ENCODE measurements at regions not wholly inside any gene's neighbourhood (a gene's known extent, or its start where the extent isn't known, plus 50 kb on each side); places are given as distances from the start of the nearest gene placed in this dataset.

DNA sequence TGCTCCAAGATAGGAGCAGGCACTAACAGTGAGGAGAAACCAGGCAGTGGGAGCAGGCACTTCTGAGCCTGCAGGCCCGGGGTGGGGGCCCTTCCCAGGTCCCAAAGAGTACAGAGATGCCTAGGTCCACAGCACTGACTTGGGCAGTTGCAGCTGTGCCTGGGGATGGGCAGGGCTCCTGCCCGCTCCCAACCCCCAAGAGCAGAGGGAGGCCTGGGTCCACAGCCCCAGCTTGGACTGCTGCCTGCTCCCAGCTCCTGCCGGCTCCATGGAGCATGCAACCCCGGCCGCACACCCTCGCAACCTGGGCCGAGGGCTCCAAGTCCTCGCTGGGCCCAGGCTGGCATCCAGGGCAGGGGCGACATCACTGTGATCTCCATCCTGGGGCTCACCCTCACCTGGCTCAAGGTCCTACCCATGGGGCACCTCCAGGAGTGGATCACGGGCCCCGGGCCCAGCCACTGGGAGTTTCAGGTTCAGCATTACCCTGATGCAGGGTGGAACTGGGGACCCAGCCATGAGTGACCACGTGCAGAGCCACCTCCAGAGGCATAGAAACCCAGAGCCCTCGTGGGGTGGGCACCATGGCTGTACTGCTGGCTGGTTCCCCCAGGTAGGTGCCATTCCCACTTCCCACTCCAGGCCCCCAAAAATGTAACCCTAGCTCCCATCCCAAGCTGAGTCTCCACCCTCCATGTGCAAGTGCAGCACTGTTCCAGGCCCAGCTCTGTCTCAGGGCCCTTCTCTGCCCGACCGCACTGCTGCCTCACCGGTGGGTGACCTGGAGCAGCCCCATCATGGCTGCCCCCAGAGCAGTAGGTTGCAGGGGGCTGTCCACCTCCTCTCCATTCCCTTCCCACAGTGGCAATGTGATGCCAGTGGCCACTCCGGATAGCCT is 325.6 kb downstream of the NR4A2 start:
- H3K27ac Mint-ChIP-seq, result no peak overlapping the region
- DNase-seq, result no peak
- intact Hi-C loops (cut with micrococcal nuclease), result no loop called here
- H3K4me3 Mint-ChIP-seq, result no peak overlapping the region
- ChIA-PET CTCF (interaction anchor here (1.5 kb wide), 1 partner anchor 9 kb away, joined by 3 read pairs; no protein-coding TSS in a partner anchor), POLR2A (interaction anchor here (0.5 kb wide), 1 partner anchor 85 kb away, joined by 3 read pairs; no protein-coding TSS in a partner anchor)
- TF ChIP-seq, protein P1, sequence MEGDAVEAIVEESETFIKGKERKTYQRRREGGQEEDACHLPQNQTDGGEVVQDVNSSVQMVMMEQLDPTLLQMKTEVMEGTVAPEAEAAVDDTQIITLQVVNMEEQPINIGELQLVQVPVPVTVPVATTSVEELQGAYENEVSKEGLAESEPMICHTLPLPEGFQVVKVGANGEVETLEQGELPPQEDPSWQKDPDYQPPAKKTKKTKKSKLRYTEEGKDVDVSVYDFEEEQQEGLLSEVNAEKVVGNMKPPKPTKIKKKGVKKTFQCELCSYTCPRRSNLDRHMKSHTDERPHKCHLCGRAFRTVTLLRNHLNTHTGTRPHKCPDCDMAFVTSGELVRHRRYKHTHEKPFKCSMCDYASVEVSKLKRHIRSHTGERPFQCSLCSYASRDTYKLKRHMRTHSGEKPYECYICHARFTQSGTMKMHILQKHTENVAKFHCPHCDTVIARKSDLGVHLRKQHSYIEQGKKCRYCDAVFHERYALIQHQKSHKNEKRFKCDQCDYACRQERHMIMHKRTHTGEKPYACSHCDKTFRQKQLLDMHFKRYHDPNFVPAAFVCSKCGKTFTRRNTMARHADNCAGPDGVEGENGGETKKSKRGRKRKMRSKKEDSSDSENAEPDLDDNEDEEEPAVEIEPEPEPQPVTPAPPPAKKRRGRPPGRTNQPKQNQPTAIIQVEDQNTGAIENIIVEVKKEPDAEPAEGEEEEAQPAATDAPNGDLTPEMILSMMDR (IDR thresholded peaks at IDR 0.05), result no peak
- ATAC-seq, result no peak
- H3K9me3 Mint-ChIP-seq, result peaks cover 4% of the 10 kb centered on the region
- no peaks in the 10 kb centered on the region for H3K36me3 Mint-ChIP-seq (ENCODE audit: low read depth)
- no peaks in the 10 kb centered on the region for H3K27me3 Mint-ChIP-seq
- H3K4me1 Mint-ChIP-seq (ENCODE audit: low read depth), result no peaks in the 10 kb centered on the region

DNA sequence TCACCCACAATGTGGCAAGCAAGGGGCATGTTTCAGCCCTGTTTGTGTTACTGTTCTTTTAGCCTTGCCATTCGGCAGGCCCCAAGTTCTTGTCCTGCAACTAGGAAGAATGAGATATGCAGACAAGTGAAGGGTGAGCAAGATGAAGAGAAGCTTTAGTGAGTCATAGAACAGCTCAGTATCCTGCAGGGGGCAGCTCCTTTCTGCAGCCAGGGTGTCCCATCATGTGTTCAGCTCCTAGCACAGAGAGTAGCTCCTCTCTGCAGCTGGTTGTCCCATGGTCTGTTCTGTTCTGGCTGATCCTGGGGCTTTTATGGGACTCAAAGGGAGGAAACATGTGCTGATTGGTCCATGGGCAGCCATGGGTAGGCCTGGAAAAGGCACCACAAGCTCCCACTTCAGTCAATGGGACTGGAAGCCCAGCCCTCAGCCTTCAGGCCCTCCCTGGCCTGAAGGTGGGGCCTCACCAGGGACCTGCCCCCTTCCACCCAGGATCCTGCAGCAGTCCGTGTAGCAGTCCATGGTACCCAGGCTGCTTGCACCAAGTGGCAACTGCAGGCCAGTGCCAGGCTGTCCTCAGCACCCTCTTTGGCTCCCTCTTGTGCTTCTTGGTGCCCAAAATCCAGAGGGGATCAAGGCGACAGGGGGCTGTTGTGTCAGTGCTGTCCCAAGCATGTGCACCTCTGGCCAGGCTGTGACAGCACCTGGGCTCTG is 326.4 kb downstream of the NR4A2 start:
- Mint-ChIP-seq H3K4me1 (ENCODE audit: low read depth) (no peaks in the 10 kb centered on the region), H3K4me3 (no peak overlapping the region), H3K9me3 (peaks cover 4% of the 10 kb centered on the region), H3K36me3 (ENCODE audit: low read depth) (no peaks in the 10 kb centered on the region), H3K27ac (no peak overlapping the region), H3K27me3 (no peaks in the 10 kb centered on the region)
- intact Hi-C loops (cut with micrococcal nuclease), result no loop called here
- DNase-seq, result no peak
- ChIA-PET CTCF (interaction anchor here (1.5 kb wide), 1 partner anchor 9 kb away, joined by 3 read pairs; no protein-coding TSS in a partner anchor), POLR2A (no interaction called here)
- no peak for ATAC-seq
- TF ChIP-seq, protein P1 (IDR thresholded peaks at IDR 0.05), result no peak

DNA sequence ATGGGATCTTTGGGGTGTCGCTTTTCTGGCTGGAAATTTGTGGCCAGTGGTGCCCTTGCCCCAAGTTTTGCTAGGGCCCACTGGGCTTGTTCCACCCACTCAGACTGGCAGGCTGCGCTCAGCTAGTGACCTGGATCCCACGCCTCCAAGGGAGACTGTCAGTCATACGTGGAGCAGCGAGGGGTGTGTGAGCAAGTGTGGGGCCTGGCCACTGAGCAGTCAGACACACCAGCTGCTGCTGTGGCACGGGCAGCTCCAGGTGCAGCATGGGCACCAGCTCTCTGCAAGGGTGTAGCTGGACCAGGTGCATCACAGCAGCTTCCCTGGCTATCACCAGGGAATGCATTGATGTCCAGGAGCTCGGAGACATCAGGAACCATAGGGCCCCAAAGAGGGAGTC is 327.0 kb downstream of the NR4A2 start:
- DNase-seq (no peak), ATAC-seq (no peak)
- intact Hi-C loops (cut with micrococcal nuclease), result no loop called here
- no peaks in the 10 kb centered on the region for H3K27me3 Mint-ChIP-seq
- no peak overlapping the region for H3K27ac Mint-ChIP-seq
- TF ChIP-seq, protein P1 (IDR thresholded peaks at IDR 0.05), result no peak
- no peaks in the 10 kb centered on the region for H3K36me3 Mint-ChIP-seq (ENCODE audit: low read depth)
- POLR2A ChIA-PET, result no interaction called here
- no peak overlapping the region for H3K4me3 Mint-ChIP-seq
- H3K4me1 Mint-ChIP-seq (ENCODE audit: low read depth), result no peaks in the 10 kb centered on the region
- CTCF ChIA-PET, result interaction anchor here (1.5 kb wide), 1 partner anchor 10 kb away, joined by 3 read pairs; no protein-coding TSS in a partner anchor
- H3K9me3 Mint-ChIP-seq, result peaks cover 4% of the 10 kb centered on the region

DNA sequence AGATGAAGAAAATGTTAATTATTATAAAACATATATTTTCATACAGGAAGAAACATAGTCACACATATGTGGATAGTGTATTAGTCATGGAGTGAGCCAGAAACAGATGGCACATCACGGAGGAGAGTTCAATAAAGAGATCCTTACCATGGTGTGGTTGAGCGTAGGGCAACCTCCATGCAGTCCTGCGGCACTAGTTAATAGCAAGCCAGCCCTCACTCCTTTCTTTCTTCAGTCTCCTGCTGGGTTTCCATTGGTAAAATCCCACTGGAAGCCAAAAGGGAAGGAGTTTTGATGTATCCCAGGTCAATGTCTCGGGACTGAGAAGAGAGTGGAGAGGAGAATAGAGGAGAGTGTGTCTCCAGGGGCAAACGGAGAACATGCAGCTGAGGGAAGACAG is 328.1 kb downstream of the NR4A2 start:
- POLR2A ChIA-PET, result no interaction called here
- H3K27me3 Mint-ChIP-seq, result no peaks in the 10 kb centered on the region
- ATAC-seq, result no peak
- CTCF ChIA-PET, result interaction anchor here (0.6 kb wide), 1 partner anchor 330 kb away, joined by 3 read pairs; no protein-coding TSS in a partner anchor
- DNase-seq, result no peak
- intact Hi-C loops (cut with micrococcal nuclease), result no loop called here
- TF ChIP-seq, protein P1 (IDR thresholded peaks at IDR 0.05), result no peak
- H3K36me3 Mint-ChIP-seq (ENCODE audit: low read depth), result no peaks in the 10 kb centered on the region
- H3K27ac Mint-ChIP-seq, result no peak overlapping the region
- H3K4me1 Mint-ChIP-seq (ENCODE audit: low read depth), result no peaks in the 10 kb centered on the region
- H3K9me3 Mint-ChIP-seq, result peaks cover 4% of the 10 kb centered on the region
- no peak overlapping the region for H3K4me3 Mint-ChIP-seq

DNA sequence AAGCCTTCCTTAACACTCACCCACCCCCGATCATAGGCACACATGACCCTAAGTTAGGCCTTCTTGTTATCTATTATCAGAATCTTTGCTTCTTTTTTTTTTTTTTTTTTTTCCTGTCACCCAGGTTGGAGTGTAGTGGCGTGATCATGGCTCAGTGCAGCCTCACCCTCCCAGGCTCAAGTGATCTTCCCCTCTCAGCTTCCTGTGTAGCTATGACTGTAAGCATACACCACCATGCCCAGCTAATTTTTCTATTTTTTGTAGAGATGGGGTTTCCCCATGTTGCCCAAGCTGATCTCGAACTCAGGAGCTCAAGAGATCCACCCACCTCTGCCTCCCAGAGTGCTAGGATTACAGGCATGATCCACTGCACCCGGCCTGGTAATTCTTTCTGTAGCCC is 328.7 kb downstream of the NR4A2 start:
- POLR2A ChIA-PET, result no interaction called here
- H3K27me3 Mint-ChIP-seq, result no peaks in the 10 kb centered on the region
- H3K36me3 Mint-ChIP-seq (ENCODE audit: low read depth), result no peaks in the 10 kb centered on the region
- TF ChIP-seq, protein P1 (IDR thresholded peaks at IDR 0.05), result no peak
- CTCF ChIA-PET, result no interaction called here
- intact Hi-C loops (cut with micrococcal nuclease), result no loop called here
- no peak overlapping the region for H3K4me3 Mint-ChIP-seq
- H3K9me3 Mint-ChIP-seq, result no peaks in the 10 kb centered on the region
- no peaks in the 10 kb centered on the region for H3K4me1 Mint-ChIP-seq (ENCODE audit: low read depth)
- no peak for ATAC-seq
- H3K27ac Mint-ChIP-seq, result no peak overlapping the region
- DNase-seq, result no peak
